GM13976 (cell line): ENCODE measurements at regions not wholly inside any gene's neighbourhood (a gene's known extent, or its start where the extent isn't known, plus 50 kb on each side); places are given as distances from the start of the nearest gene placed in this dataset.

Experiments
- DNase-seq: peaks from one replicate; pipeline ENCODE4 v3.0.0; 2012; ENCODE audit warnings: low spot score
- in situ Hi-C: fragments of 300-500 bp; cut with MboI; formaldehyde crosslinking; loops from one replicate; pipeline ENCODE4 v1.12.0; 2022; ENCODE audit warnings: low sequenced_read_pairs, mixed read lengths, inconsistent platforms; ENCODE audit not compliant: unreplicated experiment
- TF ChIP-seq, protein P1 (sequence below): IDR thresholded peaks from 2 replicates; pipeline ENCODE4 v1.5.1; 2012; ENCODE audit warnings: borderline replicate concordance, mild to moderate bottlenecking; ENCODE audit not compliant: insufficient read depth; ENCODE audit errors: extremely low read depth, missing control alignments, control extremely low read depth

DNA sequence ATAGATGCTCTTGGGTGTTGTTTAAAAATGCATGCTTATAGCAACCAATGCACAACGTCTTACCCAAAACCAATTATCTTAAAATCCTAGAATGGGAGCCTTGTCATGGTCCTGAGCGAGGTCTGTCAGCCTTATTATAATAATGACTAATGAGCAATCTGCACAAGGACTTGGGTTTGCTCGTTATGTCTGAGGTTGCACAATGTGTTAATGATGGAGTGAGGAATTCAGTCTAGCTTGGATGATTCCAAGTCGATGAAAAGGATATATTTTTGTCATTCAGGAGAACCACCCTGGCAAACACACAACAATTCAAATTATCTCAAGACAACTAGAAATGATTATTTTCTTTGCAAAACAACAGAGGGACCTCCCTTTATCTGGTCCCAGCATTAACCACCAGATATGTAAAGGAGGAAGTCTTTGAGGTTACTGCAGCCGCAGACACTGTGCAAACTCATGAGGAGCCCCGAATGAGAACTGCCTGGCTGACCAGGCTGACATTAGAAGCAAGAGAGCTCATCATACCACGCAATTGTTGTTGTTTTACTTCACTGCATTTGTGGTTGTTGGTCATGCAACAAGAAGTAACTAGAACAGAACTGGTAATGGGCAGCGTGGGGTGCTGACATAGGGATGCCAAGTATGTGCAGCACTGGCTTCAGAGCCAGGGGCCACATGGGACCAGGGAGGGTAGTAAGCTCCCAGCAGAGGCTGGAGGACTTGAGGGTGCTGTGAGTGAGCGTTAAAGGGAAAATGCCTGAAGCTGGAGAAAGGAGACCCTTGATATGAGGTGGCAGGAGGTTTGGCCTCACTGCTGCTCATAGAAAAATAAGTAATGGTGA lies 488.3 kb downstream of the CDH26 start:
- no peak for DNase-seq
- TF ChIP-seq, protein P1, sequence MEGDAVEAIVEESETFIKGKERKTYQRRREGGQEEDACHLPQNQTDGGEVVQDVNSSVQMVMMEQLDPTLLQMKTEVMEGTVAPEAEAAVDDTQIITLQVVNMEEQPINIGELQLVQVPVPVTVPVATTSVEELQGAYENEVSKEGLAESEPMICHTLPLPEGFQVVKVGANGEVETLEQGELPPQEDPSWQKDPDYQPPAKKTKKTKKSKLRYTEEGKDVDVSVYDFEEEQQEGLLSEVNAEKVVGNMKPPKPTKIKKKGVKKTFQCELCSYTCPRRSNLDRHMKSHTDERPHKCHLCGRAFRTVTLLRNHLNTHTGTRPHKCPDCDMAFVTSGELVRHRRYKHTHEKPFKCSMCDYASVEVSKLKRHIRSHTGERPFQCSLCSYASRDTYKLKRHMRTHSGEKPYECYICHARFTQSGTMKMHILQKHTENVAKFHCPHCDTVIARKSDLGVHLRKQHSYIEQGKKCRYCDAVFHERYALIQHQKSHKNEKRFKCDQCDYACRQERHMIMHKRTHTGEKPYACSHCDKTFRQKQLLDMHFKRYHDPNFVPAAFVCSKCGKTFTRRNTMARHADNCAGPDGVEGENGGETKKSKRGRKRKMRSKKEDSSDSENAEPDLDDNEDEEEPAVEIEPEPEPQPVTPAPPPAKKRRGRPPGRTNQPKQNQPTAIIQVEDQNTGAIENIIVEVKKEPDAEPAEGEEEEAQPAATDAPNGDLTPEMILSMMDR = no peak
- in situ Hi-C loops = no loop called here

DNA sequence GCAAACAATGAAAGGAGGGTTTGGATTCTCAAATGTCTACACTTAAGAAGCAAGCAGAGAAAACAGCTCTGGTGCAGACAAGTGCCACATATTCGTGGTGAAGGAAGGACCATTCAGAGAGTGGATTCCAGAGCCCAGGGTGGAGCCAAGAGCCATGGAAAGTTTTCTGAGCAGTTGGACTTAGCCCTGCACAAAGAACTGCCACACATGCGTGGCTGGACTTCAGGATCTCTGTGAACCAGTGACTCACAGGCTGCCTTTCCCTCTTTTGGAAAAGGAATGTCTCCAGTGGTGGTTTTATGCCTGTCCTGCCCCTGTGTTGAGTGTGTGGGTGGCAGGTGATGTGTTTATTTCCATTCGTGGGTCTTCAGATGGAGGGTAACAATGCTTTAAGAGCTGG lies 489.5 kb downstream of the CDH26 start:
- TF ChIP-seq, protein P1 = no peak

DNA sequence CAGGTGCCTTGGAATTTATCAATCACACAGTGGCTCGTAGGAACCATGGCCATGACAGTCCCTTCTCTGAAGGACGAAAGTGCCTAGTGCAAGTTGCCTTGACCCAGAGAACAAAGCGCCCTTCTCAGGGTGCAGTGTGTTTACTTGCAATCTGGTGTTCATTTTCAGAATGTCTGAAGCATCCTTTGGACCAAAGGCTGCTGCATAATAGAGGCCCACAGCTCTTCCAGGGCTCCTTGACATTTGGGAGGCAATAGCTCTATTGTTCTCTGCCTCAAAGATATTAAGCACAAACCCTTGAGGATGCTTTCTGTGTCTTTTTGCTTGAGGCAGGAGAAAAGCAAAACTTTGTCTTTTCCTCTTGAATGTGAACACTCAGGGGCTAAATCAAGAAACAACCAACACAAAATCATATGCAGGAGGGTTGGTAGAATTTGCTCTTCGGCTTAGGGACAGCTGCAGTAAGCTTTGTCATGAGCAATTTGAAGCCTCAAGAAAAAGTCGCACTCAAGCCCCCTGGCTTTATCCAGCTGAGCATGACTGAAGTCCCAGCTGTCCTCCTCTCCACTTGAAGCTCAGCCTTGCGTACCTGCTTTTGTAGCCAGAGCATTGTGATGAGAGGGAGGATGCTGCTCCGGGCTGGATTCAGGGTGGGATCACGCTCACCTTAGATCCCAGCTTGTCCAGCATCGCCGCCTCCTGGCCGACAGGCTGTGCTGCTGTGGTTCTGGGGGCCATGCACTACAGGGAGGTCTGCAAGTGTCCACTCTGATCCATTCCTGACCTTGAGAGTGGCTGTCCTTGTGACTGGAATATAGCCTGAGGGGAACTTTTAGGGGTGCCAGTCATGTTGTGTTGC lies 495.4 kb downstream of the CDH26 start:
- TF ChIP-seq, protein P1 = no peak
- in situ Hi-C loops = no loop called here
- no peak for DNase-seq

More for the DNA sequence above, 489.5 kb downstream of the CDH26 start:
- in situ Hi-C loops = no loop called here
- DNase-seq = no peak

DNA sequence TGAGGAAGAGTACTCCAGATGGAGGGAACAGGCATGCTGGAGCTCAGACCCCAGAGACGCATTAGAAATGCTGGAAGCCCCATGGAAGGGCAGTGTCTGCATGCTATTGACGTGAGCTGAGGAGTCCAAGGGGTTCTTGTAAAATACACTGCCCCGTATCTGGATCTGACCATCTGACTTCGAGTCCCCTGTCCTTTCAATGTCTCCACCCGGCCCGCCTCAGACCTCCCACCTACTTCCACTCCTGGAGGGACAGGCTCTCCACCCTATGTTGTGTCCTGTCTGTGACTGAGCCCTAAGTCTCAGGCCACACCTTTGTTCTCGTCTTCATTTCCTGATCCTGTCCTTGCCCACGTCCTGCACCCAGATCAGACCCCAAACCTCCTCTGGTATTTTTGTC lies 496.3 kb downstream of the CDH26 start:
- DNase-seq = no peak
- in situ Hi-C loops = no loop called here
- TF ChIP-seq, protein P1 = no peak

DNA sequence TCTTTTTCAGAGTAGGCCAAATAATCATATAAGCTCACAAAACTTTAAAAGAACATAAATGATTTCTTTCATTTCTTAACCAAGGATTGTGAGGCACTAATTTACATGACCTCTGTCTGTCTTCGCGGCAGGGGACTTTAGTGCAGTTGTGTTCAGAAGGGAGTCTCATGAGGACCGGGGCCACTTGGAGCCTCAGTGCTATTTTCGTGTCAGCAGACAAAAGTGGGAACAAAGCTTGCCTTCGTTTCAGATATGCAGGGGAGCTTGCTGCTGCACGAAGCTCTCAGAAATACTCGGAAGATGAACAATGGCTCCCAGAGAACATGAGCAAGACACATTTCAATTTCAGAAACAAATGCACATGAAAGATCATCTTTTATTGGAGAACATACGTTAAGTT lies 497.0 kb downstream of the CDH26 start:
- in situ Hi-C loops = no loop called here
- DNase-seq = no peak
- TF ChIP-seq, protein P1 = no peak

DNA sequence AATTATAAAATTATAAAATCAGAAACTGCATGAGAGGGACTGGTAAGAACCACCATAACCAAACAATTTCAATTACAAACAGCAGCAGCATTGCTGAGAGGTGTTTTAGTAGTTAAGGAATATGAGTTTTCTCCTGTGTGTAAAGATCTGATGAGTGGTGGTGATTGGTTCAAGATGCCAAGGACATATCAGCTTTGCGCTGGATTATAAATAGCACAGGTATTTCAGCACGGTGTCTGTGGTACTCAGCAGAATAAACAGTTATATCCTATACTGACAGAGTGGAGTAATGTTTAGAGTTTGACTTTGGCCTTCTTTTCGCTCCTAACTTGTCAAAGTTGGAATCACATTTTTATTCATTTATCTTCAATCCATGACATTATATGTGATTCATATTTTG lies 501.0 kb downstream of the CDH26 start:
- DNase-seq = no peak
- in situ Hi-C loops = no loop called here
- TF ChIP-seq, protein P1 = no peak
